GM12891 (cell line): ENCODE measurements at regions not wholly inside any gene's neighbourhood (a gene's known extent, or its start where the extent isn't known, plus 50 kb on each side); places are given as distances from the start of the nearest gene placed in this dataset.

Experiments used
- POLR2A ChIP-seq: IDR thresholded peaks from 2 replicates; pipeline ENCODE4 v1.6.1; 2011; ENCODE audit warnings: low read depth, low read length, control low read depth
- POLR2AphosphoS5 ChIP-seq: IDR thresholded peaks from 2 replicates; pipeline ENCODE4 v1.6.1; 2011; ENCODE audit warnings: low read depth, low read length, control low read depth
- TAF1 ChIP-seq: IDR thresholded peaks from 2 replicates; pipeline ENCODE4 v1.6.1; 2011; ENCODE audit warnings: low read depth, low read length, control low read depth

GRCh38 chr6:8659404-8660189 is 224.3 kb upstream of the SLC35B3 start:
- no peak for TF ChIP-seq POLR2A
- TF ChIP-seq POLR2AphosphoS5, result no peak
- no peak for TF ChIP-seq TAF1
